Vagina (tissue), 2 donors: ENCODE measurements at regions not wholly inside any gene's neighbourhood (a gene's known extent, or its start where the extent isn't known, plus 50 kb on each side); places are given as distances from the start of the nearest gene placed in this dataset.

Source experiments
- POLR2A ChIP-seq, 2 donors: fragments of 450-650 bp; IDR thresholded peaks; one replicate each; pipeline ENCODE4 v1.6.1; 2017; ENCODE audit warnings: antibody characterized with exemption in 2 of 2, mild to moderate bottlenecking in 2 of 2, moderate library complexity in 2 of 2
- POLR2AphosphoS5 ChIP-seq, 2 donors: sonication (generic); formaldehyde crosslinking; IDR thresholded peaks; one replicate each; pipeline ENCODE4 v1.9.0; 2017; ENCODE audit warnings: antibody characterized with exemption in 2 of 2, mild to moderate bottlenecking in 2 of 2, low read depth in 1 of 2; ENCODE audit not compliant: insufficient read depth in 1 of 2
- TF ChIP-seq, protein P1 (sequence below), 3 experiments: fragments of 450-650 bp in 2 of 3; fragments of 200-600 bp in 1 of 3; sonication (generic) in 1 of 3; IDR thresholded peaks; one replicate each; pipeline ENCODE4 v1.5.1; 2017 to 2019; ENCODE audit warnings: antibody characterized with exemption in 3 of 3, mild to moderate bottlenecking in 2 of 3, moderate library complexity in 2 of 3

DNA sequence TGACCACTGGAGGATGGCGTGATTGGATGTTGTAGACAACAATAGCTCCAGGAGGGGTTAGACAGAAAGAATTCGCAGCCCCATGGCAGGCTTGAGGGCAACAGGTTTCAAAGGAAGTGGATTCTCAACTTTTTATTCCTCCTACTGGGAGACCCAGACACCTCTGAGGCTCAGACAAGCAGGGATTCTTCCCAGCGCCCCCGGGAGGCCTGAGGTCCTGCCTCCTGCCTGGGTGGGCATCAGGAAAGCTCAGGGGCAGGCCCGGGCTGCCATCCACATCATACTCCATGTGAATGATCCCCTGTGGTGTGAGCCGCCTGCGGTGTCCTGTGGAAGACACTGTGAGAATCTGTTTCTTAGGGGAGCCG is 203.5 kb downstream of the CYP26B1 start:
- TF ChIP-seq, protein P1, sequence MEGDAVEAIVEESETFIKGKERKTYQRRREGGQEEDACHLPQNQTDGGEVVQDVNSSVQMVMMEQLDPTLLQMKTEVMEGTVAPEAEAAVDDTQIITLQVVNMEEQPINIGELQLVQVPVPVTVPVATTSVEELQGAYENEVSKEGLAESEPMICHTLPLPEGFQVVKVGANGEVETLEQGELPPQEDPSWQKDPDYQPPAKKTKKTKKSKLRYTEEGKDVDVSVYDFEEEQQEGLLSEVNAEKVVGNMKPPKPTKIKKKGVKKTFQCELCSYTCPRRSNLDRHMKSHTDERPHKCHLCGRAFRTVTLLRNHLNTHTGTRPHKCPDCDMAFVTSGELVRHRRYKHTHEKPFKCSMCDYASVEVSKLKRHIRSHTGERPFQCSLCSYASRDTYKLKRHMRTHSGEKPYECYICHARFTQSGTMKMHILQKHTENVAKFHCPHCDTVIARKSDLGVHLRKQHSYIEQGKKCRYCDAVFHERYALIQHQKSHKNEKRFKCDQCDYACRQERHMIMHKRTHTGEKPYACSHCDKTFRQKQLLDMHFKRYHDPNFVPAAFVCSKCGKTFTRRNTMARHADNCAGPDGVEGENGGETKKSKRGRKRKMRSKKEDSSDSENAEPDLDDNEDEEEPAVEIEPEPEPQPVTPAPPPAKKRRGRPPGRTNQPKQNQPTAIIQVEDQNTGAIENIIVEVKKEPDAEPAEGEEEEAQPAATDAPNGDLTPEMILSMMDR (IDR thresholded peaks at IDR 0.05) = no peak
- TF ChIP-seq POLR2A (IDR thresholded peaks at IDR 0.05) (no peak), POLR2AphosphoS5 (IDR thresholded peaks at IDR 0.05; ENCODE audit: insufficient read depth in 1 of 2, low read depth in 1 of 2) (no peak)
